IMR-90 (cell line): ENCODE measurements at regions not wholly inside any gene's neighbourhood (a gene's known extent, or its start where the extent isn't known, plus 50 kb on each side); places are given as distances from the start of the nearest gene placed in this dataset.

Source experiments
- ATAC-seq: fragments of 200-7000 bp; cut with Tn5 transposase; 2 replicates; pipeline ENCODE4 v1.9.1; 2020; ENCODE audit warnings: low read depth, mild to moderate bottlenecking, moderate library complexity
- BruUV-seq: library from RNA; stranded (reverse); fragments of 400-500 nt; replicated peaks from 2 replicates; lab custom pipeline; 2021; lab: Mats Ljungman, UMichigan
- CTCF ChIA-PET: fragments of 300-600 bp; formaldehyde crosslinking; extraction: SDS; loops from one replicate; lab custom pipeline; 2021; ENCODE audit warnings: antibody characterized with exemption; lab: Yijun Ruan, JAX
- POLR2A ChIA-PET: fragments of 300-600 bp; sonication (Branson Sonifier 250); formaldehyde crosslinking; loops from one replicate; lab custom pipeline; 2022; ENCODE audit warnings: antibody characterized with exemption; ENCODE audit not compliant: unreplicated experiment; lab: Charles Lee
- DNase-seq: peaks from one replicate; pipeline ENCODE4 v3.0.0; 2013
- H2AFZ ChIP-seq: replicated peaks from 2 replicates; pipeline ENCODE3; 2013; ENCODE audit warnings: low read length, mild to moderate bottlenecking; ENCODE audit not compliant: poor library complexity
- H2AK5ac ChIP-seq: 2 replicates; pipeline ENCODE4 v1.6.1; 2013; ENCODE audit warnings: low read depth, low read length, inconsistent platforms
- H2AK9ac ChIP-seq: replicated peaks from 2 replicates; pipeline ENCODE3; 2013; ENCODE audit warnings: mild to moderate bottlenecking, low read depth, low read length, moderate library complexity; ENCODE audit not compliant: poor library complexity
- H2BK120ac ChIP-seq: 2 replicates; pipeline ENCODE4 v1.6.1; 2013; ENCODE audit warnings: low read depth, low read length, inconsistent platforms
- H2BK15ac ChIP-seq: 3 replicates; pipeline ENCODE4 v1.6.1; 2013; ENCODE audit warnings: low read depth, low read length, inconsistent platforms
- H2BK20ac ChIP-seq: 2 replicates; pipeline ENCODE4 v1.6.1; 2013; ENCODE audit warnings: low read depth, mild to moderate bottlenecking, inconsistent platforms, low read length, moderate library complexity
- H2BK5ac ChIP-seq: 2 replicates; pipeline ENCODE4 v1.6.1; 2013; ENCODE audit warnings: mild to moderate bottlenecking, low read depth, low read length, inconsistent platforms; ENCODE audit not compliant: poor library complexity, severe bottlenecking
- H3K14ac ChIP-seq: replicated peaks from 2 replicates; pipeline ENCODE4 v1.6.1; 2013; ENCODE audit warnings: low read depth, low read length, inconsistent platforms
- H3K18ac ChIP-seq: 2 replicates; pipeline ENCODE4 v1.6.1; 2013; ENCODE audit warnings: low read depth, low read length, control low read depth
- H3K23ac ChIP-seq: 2 replicates; pipeline ENCODE4 v1.6.1; 2013; ENCODE audit warnings: low read depth, low read length, inconsistent platforms
- H3K27ac ChIP-seq: 2 replicates; pipeline ENCODE4 v1.5.1; 2013; ENCODE audit warnings: mild to moderate bottlenecking, control low read depth, low read length; ENCODE audit not compliant: insufficient read depth
- H3K27me3 ChIP-seq: 2 replicates; pipeline ENCODE4 v1.6.1; 2013; ENCODE audit warnings: low read length; ENCODE audit not compliant: control insufficient read depth, insufficient read depth
- H3K36me3 ChIP-seq: 2 replicates; pipeline ENCODE4 v1.6.1; 2013; ENCODE audit warnings: low read length, mixed read lengths; ENCODE audit not compliant: control insufficient read depth, insufficient read depth
- H3K4ac ChIP-seq: 2 replicates; pipeline ENCODE4 v1.6.1; 2013; ENCODE audit warnings: low read depth, low read length, inconsistent platforms
- H3K4me1 ChIP-seq: 2 replicates; pipeline ENCODE4 v1.6.1; 2013; ENCODE audit warnings: low read length, mixed read lengths; ENCODE audit not compliant: control insufficient read depth, insufficient read depth
- H3K4me2 ChIP-seq: 2 replicates; pipeline ENCODE4 v1.6.1; 2013; ENCODE audit warnings: low read depth, mild to moderate bottlenecking, control low read depth, low read length, moderate library complexity
- H3K4me3 ChIP-seq: 2 replicates; pipeline ENCODE4 v1.5.1; 2013; ENCODE audit warnings: low read depth, mild to moderate bottlenecking, control low read depth, low read length, moderate library complexity; ENCODE audit not compliant: insufficient read depth
- H3K56ac ChIP-seq: 2 replicates; pipeline ENCODE4 v1.6.1; 2013; ENCODE audit warnings: low read length, inconsistent platforms; ENCODE audit not compliant: insufficient read depth; ENCODE audit errors: extremely low read depth
- H3K79me1 ChIP-seq, 2 experiments: 2 replicates each; pipeline ENCODE4 v1.6.1; 2013; ENCODE audit warnings: low read length in 2 of 2, inconsistent platforms in 1 of 2, low read depth in 1 of 2
- H3K9ac ChIP-seq: 2 replicates; pipeline ENCODE4 v1.6.1; 2013; ENCODE audit warnings: low read depth, low read length, control low read depth
- H3K9me1 ChIP-seq: 2 replicates; pipeline ENCODE4 v1.6.1; 2013; ENCODE audit warnings: low read length, inconsistent platforms; ENCODE audit not compliant: insufficient read depth
- H3K9me3 ChIP-seq: 2 replicates; pipeline ENCODE4 v1.6.1; 2013; ENCODE audit warnings: low read length; ENCODE audit not compliant: control insufficient read depth, insufficient read depth
- H4K20me1 ChIP-seq: 2 replicates; pipeline ENCODE4 v1.6.1; 2013; ENCODE audit warnings: low read length, inconsistent platforms; ENCODE audit not compliant: insufficient read depth
- H4K5ac ChIP-seq: 2 replicates; pipeline ENCODE4 v1.6.1; 2013; ENCODE audit warnings: mild to moderate bottlenecking, low read depth, low read length, control low read depth
- H4K8ac ChIP-seq, 2 experiments: 2 replicates each; pipeline ENCODE4 v1.6.1; 2013; ENCODE audit warnings: low read depth in 2 of 2, low read length in 2 of 2, control low read depth in 1 of 2, inconsistent platforms in 1 of 2
- H4K91ac ChIP-seq: 2 replicates; pipeline ENCODE4 v1.6.1; 2013; ENCODE audit warnings: low read depth, low read length, inconsistent platforms; ENCODE audit not compliant: insufficient read depth
- CEBPB ChIP-seq: IDR thresholded peaks from 2 replicates; pipeline ENCODE4 v1.6.1; 2012; ENCODE audit warnings: low read depth, low read length, improper control_type of control experiment
- FOS ChIP-seq: fragments of 150-350 bp; IDR thresholded peaks from 2 replicates; pipeline ENCODE4 v1.6.1; 2016; ENCODE audit warnings: low read depth, low read length
- NFE2L2 ChIP-seq: fragments of 150-350 bp; IDR thresholded peaks from 2 replicates; pipeline ENCODE4 v1.6.1; 2016; ENCODE audit warnings: low read depth, mild to moderate bottlenecking, low read length
- WGBS, 2 experiments: methylation state at CpG; one replicate each; pipeline versions ENCODE4 v1.1.5 to v1.1.7; 2013; ENCODE audit warnings: missing lambda C conversion rate in 2 of 2; ENCODE audit not compliant: insufficient read length in 1 of 2; ENCODE audit errors: extremely low coverage in 2 of 2; 5-methylcytosine and 5-hydroxymethylcytosine counted together
- dilution Hi-C: fragments of 300-500 bp; cut with HindIII; formaldehyde crosslinking; loops from one replicate; pipeline ENCODE4 v1.14.3; 2018; ENCODE audit warnings: low sequenced_read_pairs; ENCODE audit not compliant: unreplicated experiment
- in situ Hi-C: fragments of 300-500 bp; cut with MboI; formaldehyde crosslinking; loops from 3 replicates; pipeline ENCODE4 v1.14.3; 2019; ENCODE audit warnings: low sequenced_read_pairs, inconsistent platforms, mixed read lengths
- intact Hi-C: fragments of 100-400 bp; cut with micrococcal nuclease; formaldehyde crosslinking; loops from 2 replicates; pipeline ENCODE4 v1.10.0; 2022

DNA sequence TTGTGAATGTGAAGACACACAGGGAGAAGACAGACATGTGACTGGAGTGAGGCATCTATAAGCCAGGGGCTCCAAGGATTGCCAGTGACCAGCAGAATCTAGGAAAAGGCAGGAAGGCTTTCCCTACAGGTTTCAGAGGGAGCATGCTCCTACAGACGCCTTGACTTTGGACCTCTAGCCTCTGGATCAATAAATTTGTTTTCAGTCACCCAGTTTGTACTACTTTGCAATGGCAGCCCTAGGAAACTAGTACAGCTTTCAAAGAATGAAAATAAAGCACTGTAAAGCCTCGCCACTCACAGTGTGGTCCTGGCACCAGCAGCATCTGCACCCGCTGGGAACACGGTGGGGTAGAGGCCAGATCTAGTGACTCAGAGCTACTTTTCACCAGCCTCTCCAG is 510.0 kb downstream of the LTN1 start:
- no peak overlapping the region for H2AK9ac ChIP-seq
- ChIA-PET CTCF (no interaction called here), POLR2A (no interaction called here)
- no peak overlapping the region for H2BK15ac ChIP-seq
- no peaks in the 10 kb centered on the region for H3K27me3 ChIP-seq
- H2AK5ac ChIP-seq, result no peak overlapping the region; the same call in 1 of the 2 replicates
- no peak overlapping the region for H3K4me2 ChIP-seq
- H3K14ac ChIP-seq, result 0 out of 2 replicates have a peak overlapping the region, but pooled peaks have one; percentile 8
- no peaks in the 10 kb centered on the region for H3K4me1 ChIP-seq
- no TSS peak for BruUV-seq
- no peaks in the 10 kb centered on the region for H3K9me1 ChIP-seq
- H3K23ac ChIP-seq, result no peak overlapping the region
- H2AFZ ChIP-seq, result no peak overlapping the region
- H2BK120ac ChIP-seq, result no peak overlapping the region
- dilution Hi-C loops (no loop called here), intact Hi-C loops (no loop called here), in situ Hi-C loops (no loop called here)
- no peak overlapping the region for H2BK20ac ChIP-seq
- no peak overlapping the region for H4K8ac ChIP-seq
- no peak overlapping the region for H3K27ac ChIP-seq
- no peak overlapping the region for H3K56ac ChIP-seq
- no peaks in the 10 kb centered on the region for H3K79me1 ChIP-seq
- H3K18ac ChIP-seq, result no peak overlapping the region; the same call in 1 of the 2 replicates
- H4K5ac ChIP-seq, result no peak overlapping the region
- no CpG with 5 or more reads among the region's 4 CpGs for WGBS, 2 experiments
- ATAC-seq (no peak), DNase-seq (no peak)
- no peak overlapping the region for H3K4ac ChIP-seq
- H3K36me3 ChIP-seq, result no peaks in the 10 kb centered on the region
- H3K9ac ChIP-seq, result no peak overlapping the region
- H2BK5ac ChIP-seq, result no peak overlapping the region
- H3K9me3 ChIP-seq, result no peaks in the 10 kb centered on the region
- TF ChIP-seq NFE2L2 (no peak), FOS (no peak), CEBPB (no peak)
- no peak overlapping the region for H3K4me3 ChIP-seq
- no peak overlapping the region for H4K91ac ChIP-seq
- no peaks in the 10 kb centered on the region for H4K20me1 ChIP-seq
